GM21619 (cell line): ENCODE measurements at regions not wholly inside any gene's neighbourhood (a gene's known extent, or its start where the extent isn't known, plus 50 kb on each side); places are given as distances from the start of the nearest gene placed in this dataset.
A peak's percentile ranks its signal among the peaks of the same experiment; 100 is the strongest.

ENCODE experiments used
- ATAC-seq: cut with Tn5 transposase; IDR thresholded peaks from one replicate; pipeline ENCODE4 v1.9.1; 2021; ENCODE audit not compliant: unreplicated experiment

DNA sequence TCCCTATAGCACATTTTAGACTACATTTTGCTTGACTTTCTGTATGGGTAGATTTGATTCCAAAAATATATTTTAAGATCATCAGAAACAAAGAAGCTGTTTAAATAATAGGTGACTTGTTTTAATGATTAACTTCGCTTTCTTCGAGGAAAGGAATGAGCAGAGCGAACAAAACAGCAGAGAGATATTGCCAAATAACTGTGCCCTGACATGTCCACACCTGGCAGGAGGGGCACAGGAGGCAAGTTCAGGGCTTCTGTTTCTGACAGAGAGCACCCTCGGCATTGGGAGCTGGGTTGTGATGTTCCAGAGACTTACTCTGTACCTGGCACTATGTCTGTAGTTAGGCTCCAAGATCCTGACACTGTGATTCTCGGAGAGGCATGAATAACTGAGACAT is 155.7 kb upstream of the SASH1 start:
- ATAC-seq: no peak

DNA sequence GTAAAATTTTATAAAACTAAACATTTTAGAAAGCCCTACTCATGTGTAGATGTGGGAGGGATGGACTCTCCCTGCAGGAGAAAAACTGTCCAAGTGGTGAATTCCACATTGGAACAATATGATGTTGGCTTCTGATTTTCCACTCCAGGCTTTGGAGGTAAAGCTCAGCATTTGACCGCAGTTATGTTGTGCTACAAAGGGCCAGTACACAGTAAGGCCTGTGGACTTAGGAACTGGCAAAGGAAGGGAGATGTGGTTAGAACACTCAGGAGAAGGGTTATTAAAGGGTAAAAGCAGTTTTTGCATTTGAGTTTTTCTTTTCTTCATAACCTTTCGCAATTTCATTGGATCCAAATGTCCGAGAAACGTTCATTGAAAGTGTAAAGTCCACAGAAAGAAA is 150.3 kb upstream of the SASH1 start:
- ATAC-seq: no peak

DNA sequence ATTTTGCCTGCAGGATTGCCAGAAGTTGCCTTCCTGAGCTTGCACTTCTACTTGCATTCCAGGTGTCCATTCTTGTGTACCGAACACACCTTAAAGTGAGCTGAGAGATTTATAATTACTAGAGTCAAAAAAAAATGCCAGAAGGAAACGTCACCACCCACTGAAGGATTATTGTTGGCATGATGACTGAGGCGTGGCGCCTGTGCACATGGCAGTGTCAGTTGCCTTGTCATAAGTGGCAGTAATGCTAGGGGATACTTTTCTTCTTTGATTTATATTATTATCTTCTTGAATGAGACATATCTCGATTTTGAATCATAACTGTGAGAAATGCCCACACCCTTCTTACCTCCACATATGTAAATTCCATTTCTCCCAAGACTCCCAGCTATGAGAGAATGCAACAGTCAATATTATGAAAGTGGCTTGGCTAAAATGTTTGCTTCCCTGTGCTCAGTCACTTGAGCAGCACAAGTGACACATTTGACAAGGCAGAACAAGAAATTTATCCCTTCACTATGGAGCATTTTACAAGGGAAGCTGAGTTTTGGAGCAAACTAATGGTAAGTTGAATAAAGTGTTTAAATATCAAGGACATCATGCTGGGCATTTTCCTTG is 149.5 kb upstream of the SASH1 start:
- no peak for ATAC-seq

DNA sequence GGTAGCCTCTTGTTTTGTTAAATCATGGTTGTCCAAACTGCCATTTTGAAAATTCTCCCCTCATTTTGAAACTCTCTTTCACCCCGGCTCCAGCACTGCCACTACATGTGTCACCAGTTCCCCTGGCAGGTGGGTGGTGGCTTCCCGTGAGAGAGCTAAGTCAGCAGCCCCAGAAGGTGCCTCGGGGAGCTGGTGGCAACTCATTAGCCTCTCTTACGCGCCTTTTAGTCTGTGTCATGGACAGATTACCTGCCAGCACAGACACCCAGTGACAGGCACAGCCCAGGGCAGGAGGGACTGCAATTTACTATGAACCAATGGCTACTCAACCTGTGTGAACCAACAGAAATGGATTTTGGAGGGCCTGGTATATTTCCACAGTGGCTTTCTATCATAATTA is 147.1 kb upstream of the SASH1 start:
- no peak for ATAC-seq

DNA sequence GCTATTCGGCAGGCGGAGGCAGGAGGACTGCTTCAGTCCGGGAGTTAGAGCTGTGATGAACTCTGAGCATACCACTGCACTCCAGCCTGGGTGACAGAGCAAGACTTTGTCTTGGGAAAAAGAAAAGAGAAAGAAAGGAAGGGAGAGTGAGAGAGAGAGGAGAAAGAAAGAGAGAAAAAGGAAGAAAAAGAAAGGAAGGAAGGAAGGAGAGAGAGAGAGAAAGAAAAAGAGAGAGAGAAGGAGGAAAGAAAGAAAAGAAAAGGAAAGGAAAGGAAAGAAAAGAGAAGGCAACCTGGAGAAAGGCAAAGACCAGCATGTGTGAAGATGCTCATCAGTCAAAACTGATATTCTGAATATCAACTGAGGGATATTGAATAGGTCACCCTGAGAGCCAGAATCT is 143.1 kb upstream of the SASH1 start:
- ATAC-seq: no peak

DNA sequence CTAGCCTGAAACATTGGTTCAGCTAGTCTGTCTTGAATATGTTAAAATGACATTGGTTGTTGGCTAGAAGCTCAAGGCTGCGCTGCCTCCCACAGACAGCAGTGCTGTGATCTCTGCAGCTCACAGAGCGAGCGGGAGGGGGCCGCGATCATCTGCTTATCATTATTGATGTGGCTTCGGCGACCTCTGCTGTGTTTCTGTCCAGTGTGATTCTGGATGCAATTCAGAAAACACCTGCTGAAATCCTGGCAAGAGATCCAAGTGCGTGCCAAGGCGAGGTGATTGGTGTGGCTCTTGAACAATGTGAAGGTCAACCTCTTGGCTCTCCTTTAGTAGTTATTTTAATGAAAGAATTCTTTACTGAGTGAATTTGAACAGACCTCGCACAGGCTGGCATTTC is 142.3 kb upstream of the SASH1 start:
- ATAC-seq: no peak

DNA sequence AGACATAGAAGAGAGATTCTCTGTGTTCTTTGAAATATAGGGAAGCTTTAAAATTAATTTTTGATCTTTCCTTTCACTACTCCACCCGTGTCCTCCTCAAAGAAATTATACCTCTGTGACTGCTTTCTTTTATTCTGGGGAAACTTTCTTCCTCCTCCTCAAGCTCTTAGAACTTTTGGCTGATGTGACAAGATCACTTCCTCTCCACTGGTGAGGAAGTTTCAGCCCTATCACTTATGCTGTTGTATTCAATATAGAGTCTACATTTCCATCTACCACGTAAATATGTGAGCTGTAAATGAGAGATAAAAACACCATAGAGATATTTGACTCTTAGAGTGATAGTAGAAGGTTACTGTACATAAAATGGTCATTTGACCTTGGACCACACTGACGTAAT is 141.9 kb upstream of the SASH1 start:
- ATAC-seq: no peak

DNA sequence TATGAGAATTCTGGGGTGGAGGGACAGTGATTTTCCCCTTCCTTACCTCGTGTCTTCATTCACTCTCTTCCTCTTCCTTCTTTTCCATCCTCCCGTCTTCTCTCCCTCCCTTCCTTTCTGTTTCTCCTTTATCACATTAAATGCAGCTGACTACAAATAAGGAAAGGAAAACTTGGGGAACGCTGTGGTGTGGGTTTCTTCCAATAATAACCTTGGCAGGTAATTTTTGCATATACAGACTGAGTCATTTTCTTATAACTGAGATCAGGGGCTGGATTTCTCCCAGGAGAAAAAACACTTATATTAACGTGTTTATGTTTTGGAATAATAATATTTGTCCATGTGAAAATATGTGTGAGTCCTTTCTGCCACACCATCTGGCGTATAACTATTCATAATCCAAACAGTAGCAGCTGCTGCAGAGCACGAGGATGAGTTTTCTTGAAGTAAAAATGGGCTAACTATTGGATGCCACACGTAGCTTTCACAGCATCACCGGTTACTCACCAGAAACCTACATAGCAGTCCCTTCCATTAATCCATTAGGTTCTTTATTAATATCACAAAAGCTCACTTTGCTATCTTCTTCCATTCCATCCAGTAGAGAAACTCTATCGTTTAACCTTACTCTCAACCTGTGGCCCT is 139.2 kb upstream of the SASH1 start:
- ATAC-seq: no peak

DNA sequence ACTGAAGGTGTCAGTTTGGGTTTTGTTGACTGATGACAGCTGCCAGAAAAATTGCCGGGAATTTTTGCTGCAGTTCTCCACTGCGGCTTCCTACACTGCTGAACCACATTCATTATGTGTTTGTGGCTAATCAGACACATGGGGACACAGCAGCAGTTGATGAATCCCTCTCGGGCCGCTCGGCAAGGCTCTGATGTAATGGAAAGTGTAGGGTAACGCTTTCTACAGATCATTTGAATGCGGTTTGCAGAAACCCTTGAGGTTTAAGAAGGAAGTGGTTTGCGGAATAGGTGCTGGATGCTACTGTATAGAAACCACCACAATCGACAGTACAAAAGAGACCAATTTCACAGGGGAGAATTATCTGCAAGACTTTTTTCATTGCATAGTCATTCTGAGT is 138.7 kb upstream of the SASH1 start:
- peak; percentile 98 for ATAC-seq

DNA sequence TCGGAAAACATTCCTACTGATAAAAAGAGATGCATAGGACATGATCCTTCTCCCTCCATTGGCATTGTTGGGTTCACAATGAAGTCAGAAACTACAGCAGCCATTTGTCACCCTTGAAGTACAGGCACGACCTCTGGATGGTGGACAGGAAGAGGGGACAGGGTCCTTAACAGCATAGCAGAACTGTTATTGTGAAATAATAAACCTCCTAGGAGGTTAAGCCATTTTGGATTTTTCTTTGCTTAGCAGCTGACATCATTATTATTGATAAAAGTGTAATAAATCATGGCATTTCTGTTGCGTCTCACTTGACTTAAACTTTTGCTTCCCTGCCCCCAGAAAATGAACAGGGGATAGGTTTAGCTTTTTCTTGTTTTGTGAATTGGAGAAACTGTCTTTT is 134.3 kb upstream of the SASH1 start:
- no peak for ATAC-seq

DNA sequence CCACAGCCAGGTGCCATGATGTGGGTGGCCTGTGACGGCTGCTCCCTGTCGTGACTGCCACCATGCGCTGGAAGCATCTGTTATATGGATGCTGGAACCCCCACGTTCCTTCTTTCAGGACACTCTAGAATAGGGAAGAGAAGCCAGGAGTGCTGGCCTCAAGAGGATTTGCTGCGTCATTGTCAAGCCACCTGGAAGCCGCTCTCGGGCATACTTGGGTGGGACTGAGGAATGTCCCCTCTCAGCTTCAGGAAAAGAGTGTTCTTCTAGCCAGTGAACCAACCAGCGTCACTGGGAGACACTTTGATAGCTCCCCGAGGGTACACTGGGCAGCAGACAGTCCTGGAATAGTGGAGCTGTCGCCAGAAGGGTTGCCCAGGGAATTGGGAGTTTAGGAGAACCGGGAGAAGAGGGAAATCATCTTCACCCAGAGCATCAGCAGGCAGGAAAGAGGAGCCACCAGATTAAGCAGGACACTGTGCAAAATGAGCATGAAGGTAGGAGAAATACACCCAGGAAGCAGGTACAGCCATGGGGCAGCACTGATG is 130.8 kb upstream of the SASH1 start:
- ATAC-seq: no peak

DNA sequence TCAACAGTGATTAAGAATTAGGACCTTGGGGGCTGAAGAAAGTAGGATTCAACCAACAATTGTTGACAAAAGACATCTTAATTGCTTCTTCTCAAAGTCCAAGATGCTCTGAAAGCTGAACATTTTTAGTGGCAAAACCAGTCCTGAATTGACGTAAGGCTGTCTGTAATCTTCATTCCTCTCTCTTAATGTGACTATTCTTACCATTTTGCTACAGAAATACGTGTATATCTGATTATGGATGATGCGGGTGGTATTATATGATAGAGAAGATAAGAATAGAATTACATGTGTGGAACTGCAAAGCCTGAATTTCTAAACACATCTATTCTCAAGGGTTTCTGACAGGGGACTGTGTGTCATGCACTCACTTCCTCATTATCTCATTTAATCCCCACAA is 130.3 kb upstream of the SASH1 start:
- ATAC-seq: no peak

DNA sequence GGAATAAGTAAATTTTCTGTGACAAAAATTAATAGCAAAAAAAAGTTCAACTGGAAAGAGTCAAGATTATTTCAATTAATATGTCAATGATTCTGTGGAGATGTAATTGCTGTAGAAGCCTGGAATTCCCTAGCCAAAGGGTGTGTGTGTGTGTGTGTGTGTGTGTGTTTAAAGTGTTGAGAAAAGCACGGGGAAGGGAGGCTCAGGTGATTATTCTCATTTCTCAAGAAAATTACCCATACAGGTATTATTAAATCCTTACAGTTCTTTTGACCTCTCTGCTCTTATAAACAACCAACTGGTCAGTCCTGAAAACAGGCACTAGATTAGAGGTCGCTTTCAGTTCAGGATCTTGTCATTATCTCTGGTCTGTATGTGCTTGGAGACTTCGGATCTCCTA is 129.3 kb upstream of the SASH1 start:
- no peak for ATAC-seq

DNA sequence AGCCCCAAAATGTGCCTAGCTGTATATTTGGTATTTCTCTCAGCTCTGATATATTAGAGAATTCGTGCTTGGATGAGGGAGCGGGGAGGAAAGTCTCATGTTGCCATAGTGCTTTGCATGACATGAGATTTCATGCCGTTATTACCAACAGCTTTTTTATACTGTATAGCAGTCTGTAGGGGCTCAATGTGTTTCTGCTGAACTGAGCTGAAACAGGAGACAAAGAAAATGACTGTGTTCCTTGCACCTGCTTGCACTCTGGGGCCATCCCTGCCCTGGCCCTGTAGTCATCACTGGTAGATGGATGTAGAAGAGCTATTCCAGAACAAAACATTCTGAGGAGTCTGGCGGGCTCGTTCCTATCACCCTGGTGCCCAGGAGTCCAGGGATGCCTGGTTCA is 128.0 kb upstream of the SASH1 start:
- ATAC-seq: no peak

DNA sequence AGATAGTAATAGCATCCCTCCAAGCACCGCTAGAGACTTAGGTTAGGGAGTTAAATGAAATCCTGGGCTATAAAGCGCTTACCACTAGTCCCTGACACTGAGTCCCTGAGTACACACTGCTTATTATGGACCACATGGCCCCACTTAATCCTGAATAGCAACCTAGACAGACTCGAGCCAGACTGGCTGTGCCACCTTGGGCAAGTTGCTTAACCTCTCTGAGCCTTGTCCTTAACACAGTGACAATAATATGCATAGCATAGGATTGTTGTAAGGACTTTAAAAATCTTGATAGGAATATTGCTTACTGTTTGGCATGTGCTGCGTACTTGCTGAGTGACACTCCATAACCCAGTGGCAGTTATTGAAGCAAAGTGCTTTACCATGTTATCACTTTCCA is 125.6 kb upstream of the SASH1 start:
- ATAC-seq: no peak

DNA sequence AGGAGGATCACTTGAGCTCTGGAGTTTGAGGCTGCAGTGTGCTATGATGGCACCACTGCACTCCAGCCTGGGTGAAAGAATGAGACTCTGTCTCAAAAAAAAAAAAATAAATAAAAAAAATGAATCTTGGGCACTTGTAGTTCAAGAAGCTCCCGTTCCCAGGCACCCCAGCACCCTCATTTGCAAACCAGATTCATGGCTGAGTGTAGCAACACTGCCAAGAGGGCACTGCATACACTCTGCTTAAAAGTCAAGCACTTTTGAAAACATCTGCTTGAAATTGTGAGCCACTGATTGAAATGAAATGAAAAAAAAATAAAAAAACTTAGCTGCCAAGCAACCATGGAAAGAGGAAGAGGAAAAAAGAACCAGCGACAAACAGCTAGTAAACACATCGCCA is 124.7 kb upstream of the SASH1 start:
- ATAC-seq: no peak

DNA sequence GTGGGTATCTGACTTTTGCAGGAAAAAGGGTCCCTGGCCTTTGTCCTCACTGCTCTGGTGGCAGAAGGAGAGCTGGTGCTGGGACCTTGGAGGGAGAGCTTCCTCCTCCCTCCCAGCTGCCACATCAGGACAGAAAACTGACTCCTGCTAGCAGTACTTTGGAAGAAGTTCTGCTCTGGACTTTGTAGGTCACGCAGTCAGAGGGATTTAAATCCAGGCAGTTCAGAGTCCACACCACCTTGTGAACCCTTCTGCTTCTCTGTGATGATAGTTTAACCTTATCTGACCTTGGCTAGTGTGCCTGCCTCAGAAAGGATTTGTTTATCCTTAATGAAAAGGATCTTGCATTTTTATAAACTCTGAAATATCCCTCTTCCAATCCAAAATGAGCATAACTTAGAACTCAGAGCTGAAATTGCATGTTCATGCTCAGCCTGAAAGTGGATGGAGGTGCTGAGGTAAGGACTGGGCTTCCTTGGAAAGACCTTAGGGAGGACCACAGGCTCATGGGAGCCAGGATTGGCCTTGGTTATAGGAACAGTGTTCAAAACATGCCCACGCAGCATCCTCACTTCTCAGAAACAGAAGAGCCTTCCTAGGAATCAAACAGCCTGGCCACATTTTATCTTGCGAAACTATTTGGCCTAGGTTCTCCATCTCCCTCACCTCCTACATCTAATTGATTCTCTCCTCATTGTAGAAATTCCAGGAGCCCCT is 123.9 kb upstream of the SASH1 start:
- no peak for ATAC-seq

DNA sequence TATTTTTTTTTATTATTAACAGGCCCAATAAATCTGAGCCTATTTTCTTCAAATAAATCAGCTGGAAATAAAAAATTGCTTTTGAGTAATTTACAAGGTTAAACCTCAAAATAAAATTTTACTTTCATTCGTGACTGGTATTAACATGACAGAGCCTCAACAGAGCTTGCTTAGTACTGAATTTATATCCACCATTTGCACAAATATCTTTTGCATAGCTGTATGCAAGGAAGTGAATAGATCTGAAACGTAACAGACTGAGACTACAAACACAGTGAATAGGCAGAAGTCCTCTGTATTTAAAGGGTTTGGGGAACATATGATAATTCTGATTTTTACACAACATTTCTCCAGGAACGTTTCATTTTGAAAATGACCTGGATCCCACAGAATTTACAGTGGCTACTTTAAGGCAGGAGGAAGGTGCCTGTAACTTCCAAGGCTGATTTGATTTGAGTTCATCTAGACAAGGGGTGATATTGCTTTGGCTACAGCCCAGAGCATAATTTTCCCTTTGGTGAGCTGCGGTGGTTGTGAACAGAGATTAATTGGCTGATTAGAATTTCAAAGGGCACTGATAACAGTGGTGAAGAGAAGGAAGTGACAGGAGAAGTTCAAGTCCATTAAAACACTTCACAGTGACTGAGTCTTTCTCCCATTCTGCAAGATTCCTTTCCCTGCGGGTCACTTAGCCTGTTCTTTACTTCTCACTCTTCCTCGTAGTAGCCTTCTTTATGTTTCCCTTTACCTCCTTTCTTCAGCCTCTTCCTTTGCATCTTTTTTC is 121.2 kb upstream of the SASH1 start:
- no peak for ATAC-seq

DNA sequence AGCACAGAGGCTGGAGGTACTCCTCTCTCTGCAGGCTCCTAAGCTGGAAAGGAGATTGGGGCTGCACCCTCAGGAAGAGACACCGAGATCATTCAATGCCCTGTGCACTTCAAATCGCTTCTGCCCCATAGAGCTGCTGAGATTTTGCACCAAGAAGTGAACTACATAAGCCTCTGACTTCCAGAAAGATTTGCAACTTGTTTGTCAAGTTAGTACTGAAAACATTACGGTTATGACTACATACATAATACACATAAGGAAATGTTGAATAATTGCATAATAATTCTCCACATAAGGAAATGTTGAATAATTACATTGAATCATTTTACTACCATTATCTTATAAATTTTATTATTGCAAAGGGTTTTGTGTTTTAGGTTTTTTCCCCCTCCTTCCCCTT is 120.3 kb upstream of the SASH1 start:
- no peak for ATAC-seq

DNA sequence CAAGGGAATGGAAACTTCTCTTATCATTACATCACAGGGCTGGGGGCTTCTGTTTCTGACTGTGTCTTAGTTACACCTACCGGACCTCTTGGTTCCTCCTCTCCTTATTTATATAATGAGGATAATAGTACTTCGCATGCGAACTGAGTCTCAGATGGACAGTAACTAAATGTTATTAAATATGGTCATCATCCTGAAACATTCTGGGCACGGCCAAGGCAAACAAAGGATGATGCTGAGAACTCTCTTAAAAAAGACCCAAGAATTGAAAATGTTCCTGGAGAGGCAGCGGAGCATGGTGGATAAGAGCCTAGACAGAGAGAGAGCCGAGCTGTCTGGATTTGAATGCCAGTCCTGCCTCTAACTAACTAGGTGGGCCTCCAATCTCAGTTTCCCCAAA is 119.8 kb upstream of the SASH1 start:
- ATAC-seq: no peak

DNA sequence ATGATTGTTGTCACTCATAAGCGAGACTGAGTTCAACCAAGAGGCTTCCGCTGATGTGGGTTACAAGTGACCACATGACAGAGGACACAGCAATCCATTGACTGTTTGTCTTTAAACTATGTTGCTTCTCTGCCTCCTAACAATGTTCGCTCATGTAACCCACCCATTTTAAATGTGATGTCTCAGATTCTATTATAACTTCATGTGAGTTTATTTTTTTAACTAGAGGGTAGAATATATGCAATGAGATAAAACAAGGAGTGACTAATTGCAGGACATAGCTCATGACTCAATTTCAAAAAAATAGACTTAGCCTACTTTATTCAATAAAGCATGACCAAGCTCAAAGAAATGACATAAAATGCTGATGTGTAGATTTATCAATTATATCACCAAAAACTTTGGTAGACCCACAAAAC is 119.2 kb upstream of the SASH1 start:
- ATAC-seq: no peak

DNA sequence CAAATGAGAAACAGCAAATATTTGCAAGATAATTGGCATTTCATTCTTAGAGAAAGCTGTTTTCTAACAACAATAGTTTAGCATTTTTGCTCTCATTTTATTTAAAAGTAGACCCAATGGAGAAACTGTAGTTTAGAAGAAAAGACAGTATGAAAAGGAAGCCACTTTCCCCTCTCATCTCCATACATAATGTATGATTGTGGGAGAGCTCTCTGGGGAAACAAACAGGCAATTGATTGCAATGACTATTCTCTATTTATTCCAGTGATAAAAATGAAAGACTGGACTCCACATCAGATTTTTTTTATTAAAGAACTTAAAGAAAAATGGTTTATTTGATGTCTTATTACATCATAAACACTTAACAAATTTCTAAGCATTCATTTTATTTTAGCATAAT is 116.8 kb upstream of the SASH1 start:
- ATAC-seq: no peak
